ENCODE measurements at regions not wholly inside any gene's neighbourhood (a gene's known extent, or its start where the extent isn't known, plus 50 kb on each side); places are given as distances from the start of the nearest gene placed in this dataset.
A peak's percentile ranks its signal among the peaks of the same experiment; 100 is the strongest.

DNA sequence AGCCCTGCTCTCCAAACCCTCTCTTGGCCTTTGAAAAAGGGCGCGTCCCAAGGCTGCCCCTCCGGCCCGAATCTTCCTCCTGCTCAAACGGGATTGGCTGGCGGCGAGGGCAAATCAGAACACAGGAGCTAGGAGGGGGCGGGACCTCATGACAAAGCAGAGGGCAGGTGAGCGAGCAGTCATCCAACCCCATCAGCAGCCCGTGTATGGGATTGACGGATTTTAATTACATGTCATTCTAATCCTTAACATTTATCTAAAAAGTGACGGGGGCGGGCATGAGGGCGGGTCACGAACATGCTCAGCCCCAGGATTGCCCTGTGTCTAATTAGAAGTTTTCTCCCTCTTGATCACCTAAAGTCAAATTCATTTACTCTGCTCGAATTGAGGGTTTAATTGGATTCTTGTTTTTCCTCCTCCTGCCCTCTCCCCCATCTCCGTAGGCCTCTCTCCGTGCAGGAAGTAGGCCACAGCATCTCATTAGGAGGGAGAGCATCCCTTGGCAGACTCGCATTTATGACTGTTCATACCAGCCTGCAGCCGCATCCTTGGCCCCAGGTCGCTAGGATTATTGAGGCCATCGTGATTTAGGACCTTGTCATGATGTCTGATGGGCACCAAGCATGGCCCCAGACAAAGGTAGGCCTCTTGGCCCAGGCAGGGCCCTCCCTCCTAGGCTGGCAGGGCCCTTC is 147.1 kb downstream of the CHST1 start:
- DNase-seq = peak; percentile 84

DNA sequence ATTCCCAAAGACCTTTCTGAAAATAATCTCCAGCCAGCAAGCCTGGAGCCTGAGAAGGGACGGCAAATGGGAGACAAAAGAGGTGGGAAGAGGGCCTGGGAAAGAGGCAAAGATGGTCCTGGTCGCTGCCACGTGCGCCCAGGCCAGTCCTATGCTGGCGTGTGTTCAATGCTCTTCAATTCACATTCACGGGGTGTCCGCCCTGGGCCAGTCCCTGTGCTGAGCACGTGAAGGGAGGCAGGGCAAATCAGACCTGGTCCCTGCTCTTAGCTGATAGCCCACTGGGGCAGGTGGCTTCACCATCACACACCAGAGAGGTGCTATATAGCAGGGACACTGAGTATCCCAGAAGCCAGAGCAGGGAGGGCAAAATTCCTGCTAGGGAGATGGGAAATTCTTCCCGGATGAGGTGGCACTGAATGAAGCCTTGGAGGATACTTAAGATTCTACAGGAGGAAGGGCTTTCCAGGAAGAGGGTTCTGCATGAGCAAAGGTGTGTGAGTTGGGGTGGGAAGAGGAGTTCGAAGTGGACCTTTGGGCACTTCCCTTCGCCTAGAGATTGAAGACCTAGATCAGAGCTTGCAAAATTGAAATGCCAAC is 148.2 kb downstream of the CHST1 start:
- DNase-seq = no peak

- no peak for DNase-seq
Observed at GRCh38 chr11:45513821-45514340, 151.5 kb downstream of the CHST1 start.

DNA sequence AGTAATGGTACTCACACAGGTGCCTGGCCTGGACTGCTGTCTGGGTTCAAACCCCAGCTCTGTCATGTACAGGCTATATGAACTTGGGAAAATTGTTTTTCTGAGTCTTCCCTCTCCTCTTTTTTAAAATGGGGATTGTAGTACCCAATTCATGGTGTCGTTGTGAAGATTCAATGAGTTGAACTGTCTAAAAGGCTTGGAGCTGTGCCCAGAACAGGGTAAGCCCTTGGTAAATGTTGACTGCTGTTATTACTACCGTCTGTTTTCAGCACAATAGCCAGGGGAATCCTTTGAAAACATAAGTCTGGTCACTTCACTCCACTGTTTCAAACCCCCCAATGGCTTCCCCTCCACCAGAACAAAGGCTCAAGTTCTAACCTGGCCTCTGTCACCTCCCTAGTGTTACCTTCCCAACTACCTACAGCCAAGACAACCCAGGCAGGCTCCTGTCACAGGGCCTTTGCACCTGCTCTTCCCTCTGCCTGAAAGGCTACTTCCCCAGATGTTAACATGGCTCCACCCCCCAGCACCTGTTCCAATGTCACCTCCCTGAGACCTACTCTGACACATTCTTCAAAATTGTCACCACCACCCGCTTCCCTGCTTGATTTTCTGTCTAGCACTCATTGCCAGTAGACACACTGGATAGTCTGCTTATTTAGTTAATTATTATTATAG is 152.8 kb downstream of the CHST1 start:
- no peak for DNase-seq

DNA sequence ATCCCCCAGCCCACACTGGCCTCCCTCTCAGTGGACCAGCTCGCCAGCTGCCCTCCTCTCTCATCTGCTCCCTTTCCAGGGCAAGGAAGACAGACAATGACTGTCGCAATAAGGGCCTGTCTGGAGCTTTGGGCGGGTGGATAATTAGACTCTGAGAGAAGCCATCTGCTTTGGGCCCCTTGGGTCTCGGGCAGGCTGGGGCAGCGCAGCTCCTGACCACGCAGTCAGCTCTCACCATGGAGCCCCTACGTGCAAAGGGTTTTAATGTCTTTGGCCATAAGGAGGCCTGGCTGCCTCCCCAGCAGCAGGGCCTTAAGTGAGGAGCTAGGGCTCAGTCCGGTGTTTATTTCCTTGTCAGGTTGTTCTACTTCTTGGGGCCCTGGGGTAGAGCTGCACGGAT is 153.9 kb downstream of the CHST1 start:
- peak; percentile 81 for DNase-seq

GRCh38 chr11:45507916-45508315 is 157.5 kb downstream of the CHST1 start:
- no peak for DNase-seq

DNA sequence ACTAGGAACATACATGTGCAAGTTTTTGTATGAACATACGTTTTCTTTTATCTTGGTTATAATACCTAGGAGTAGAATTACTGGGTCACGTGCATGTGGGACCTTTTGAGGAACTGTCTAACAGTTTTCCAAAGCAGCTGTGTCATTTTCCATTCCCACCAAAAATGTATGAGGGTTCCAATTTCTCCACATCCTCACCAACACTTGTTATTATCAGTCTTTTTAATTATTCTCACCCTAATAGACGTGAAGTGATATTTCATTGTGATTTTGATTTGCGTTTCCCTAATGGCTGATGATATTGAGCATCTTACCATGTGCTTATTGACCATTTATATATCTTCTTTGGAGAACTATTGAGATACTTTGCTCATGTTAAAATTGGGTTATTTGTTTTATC is 162.1 kb downstream of the CHST1 start:
- DNase-seq = no peak

GRCh38 chr11:45502226-45502545 is 163.2 kb downstream of the CHST1 start:
- no peak for DNase-seq

- DNase-seq = peak; percentile 89
Observed at GRCh38 chr11:45501392-45502225, 163.8 kb downstream of the CHST1 start.

DNA sequence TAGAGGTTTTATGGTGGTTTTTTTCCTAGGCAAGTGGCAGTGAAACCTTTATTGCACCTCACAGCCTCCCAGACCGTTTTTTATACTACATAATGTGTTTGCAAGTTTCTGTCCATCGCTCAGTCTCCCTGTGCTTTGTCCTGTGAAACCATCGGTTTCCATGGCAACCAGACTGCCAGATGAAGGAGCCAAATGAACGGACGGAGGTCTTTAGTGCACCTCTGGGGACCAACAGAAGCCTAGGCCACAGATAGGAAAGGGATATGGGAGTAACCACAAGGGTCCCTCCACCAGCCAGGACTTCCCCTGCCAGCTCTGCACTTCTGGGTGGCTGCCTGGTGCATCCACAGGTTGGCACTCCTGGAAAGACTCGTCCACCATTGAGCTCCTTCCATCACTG is 165.0 kb downstream of the CHST1 start:
- peak; percentile 88 for DNase-seq

- DNase-seq = no peak
Observed at GRCh38 chr11:45494738-45495137, 170.7 kb downstream of the CHST1 start.

DNA sequence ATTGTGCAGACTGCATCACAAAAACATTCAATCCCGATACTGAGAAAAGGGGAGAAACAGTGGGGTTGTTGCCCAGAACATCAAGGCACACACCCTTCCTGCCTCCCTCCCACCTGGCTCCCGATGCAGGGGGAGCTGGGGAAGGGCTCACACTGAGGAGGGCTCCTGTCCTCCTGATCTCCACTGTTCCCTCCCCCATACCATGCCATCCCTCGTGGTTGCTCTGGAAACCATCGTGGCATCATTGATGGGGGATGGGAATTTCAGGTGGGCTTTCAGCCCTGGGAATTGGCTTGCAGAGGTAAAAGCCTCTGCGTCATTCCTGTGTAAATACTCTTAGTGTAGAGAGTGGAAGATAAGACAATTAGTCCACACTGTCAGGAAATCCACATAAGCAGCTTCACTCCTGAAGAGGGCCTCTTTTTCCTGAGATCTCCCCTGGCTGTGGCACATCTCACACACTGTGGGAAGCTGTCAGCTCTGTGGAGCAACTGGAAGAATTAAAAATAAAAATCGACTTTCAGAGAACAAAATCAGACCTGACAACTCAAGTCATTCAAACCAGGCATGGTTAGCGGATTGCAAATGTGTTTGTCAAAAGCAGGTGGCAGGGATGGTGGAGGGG is 176.0 kb downstream of the CHST1 start:
- no peak for DNase-seq

- no peak for DNase-seq
Observed at GRCh38 chr11:45486461-45486860, 179.0 kb downstream of the CHST1 start.

DNA sequence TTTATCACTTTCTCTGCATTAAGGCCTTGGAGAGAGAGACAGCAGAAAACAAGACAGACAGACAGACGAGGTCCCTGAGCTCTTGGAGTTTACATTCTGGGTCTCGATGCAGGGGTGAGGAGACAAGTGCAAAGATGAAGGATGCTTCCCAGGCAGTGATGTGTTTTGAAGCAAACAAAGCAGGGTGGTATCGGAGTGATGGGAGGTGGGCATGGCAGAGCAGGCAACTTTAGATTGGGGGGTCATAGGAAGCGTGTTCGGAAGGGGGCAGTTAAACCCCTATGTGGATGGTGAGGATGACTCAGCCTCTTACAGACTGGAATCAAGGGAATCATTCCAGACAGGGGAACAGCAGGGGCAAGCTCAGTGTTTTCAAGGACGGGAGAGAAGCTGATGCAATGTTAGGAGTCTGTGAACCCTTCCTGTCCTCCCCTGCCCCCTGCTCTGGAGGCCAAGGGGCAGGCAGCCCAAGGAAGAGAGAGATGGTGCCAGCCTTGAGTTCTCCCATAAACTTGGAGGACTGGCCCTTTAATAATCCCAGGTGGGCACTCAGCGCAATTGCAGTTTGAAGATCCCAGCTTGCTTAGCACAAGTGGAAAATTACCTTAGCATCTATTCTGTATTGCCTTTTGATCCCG is 180.2 kb downstream of the CHST1 start:
- no peak for DNase-seq

GRCh38 chr11:45484326-45484883 is 181.0 kb downstream of the CHST1 start:
- DNase-seq = no peak

- no peak for DNase-seq
Observed at GRCh38 chr11:45483416-45483815, 182.0 kb downstream of the CHST1 start.

- DNase-seq = no peak
Observed at GRCh38 chr11:45482331-45482730, 183.1 kb downstream of the CHST1 start.

DNA sequence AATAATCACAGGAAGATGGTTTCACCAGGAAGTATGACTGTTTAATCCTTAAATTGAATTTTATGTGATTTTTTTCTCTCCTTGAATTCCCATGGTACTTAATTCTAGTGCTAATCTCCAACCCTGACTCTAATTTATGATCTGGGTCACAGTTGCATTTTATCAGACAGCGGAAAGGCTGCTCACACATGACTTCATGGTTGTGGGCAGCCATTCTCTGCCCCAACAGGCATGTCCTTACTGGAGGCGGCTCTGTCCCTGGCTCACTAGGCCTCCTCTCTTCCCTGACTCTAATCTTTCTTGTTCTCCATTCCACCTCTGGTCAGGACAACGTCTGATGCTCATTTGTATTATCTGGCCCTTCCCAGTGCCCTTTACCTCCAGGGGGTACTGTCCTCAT is 184.4 kb downstream of the CHST1 start:
- no peak for DNase-seq

DNA sequence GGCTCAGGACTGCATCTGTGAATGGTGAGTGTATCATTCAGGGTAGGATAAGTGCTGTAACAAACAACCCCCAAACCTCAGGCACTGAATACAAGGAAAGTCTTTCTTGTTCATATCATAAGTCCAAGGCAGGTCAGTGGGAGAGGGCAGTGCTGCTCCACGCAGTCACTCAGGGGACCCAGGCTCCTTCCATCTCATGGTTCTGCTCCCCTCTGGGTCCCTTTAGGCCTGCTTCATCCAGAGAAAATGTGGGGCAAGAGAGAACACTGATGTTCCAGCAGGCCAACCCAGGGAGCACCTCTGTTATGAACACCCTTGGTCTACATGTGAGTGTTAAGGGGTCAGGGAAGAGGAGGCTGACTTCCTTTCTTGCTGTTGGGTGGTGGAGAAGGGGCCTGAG is 187.8 kb downstream of the CHST1 start:
- DNase-seq = no peak

DNA sequence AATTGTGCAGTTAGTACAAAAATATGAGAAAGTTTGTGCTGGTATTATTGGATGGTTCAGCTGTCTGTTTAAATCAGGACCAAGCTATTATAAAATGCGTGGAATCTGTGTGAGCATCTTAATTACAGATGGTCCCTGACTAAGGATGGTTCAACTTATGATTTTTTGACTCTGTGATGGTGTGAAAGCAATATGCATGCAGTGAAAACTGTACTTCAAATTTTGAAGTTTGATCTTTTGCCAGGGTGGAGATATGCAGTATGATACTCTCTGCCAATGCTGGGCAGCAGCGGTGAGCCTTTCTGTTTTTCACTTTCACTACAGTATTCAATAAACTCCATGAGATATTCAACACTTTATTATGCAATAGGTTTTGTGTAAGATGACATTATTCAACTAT is 189.3 kb downstream of the CHST1 start:
- no peak for DNase-seq

GRCh38 chr11:45475173-45475572 is 189.0 kb upstream of the SYT13 start:
- DNase-seq = no peak

DNA sequence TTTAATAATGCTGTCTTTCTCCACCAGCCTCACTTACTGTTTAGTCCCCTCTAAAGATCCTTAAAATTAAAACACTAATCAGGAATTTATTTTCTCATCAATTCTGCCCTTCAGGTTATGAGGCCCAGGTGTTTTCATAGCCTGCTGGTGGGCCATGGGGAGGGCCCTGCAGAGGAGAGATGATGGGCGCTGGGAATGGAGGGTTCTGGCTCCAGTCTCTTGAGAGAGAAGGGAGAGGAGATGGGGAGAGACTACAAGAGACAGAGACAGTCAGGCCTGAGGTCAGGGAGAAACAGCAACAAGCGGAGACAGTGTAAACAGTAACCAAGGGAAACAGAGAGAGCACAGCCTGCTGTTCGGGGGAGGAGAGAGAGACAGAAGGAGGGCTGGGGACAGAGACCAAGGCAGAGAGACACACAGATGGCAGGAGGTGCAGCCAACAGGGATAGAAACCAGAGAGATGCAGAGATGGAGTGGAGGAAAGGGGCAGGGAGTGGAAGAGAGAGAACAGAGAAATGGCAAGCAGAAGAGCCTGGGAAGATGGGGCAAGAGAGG is 187.3 kb upstream of the SYT13 start:
- peak; percentile 37 for DNase-seq

Data from eye (tissue), 1 donor.